H9 (cell line): ENCODE measurements at regions not wholly inside any gene's neighbourhood (a gene's known extent, or its start where the extent isn't known, plus 50 kb on each side); places are given as distances from the start of the nearest gene placed in this dataset.

Source experiments
- DNase-seq: peaks from one replicate; pipeline ENCODE4 v3.0.0-alpha.2; 2017
- H2AFZ ChIP-seq: one replicate; pipeline ENCODE4 v1.6.1; 2013; ENCODE audit warnings: mild to moderate bottlenecking, low read length, control low read depth, moderate library complexity
- H2AK5ac ChIP-seq: 2 replicates; pipeline ENCODE4 v1.6.1; 2013; ENCODE audit warnings: low read length, control low read depth, mixed read lengths; ENCODE audit not compliant: insufficient read length
- H2BK120ac ChIP-seq: one replicate; pipeline ENCODE4 v1.6.1; 2013; ENCODE audit warnings: low read depth, mild to moderate bottlenecking, low read length, control low read depth, inconsistent platforms; ENCODE audit not compliant: poor library complexity, severe bottlenecking
- H2BK12ac ChIP-seq: 2 replicates; pipeline ENCODE4 v1.6.1; 2013; ENCODE audit warnings: low read length, control low read depth, mixed read lengths, low read depth; ENCODE audit not compliant: insufficient read length
- H2BK15ac ChIP-seq: 2 replicates; pipeline ENCODE4 v1.6.1; 2013; ENCODE audit warnings: low read depth, low read length, control low read depth
- H2BK20ac ChIP-seq: one replicate; pipeline ENCODE4 v1.6.1; 2013; ENCODE audit warnings: low read depth, mild to moderate bottlenecking, low read length, control low read depth, inconsistent platforms; ENCODE audit not compliant: poor library complexity, severe bottlenecking
- H2BK5ac ChIP-seq: 2 replicates; pipeline ENCODE4 v1.6.1; 2013; ENCODE audit warnings: low read length, control low read depth, mixed read lengths; ENCODE audit not compliant: insufficient read length
- H3K14ac ChIP-seq: 2 replicates; pipeline ENCODE4 v1.6.1; 2013; ENCODE audit warnings: low read length, control low read depth; ENCODE audit not compliant: insufficient read depth
- H3K18ac ChIP-seq: 2 replicates; pipeline ENCODE4 v1.6.1; 2013; ENCODE audit warnings: low read depth, mild to moderate bottlenecking, mixed read lengths, low read length, control low read depth; ENCODE audit not compliant: insufficient read length
- H3K23ac ChIP-seq: 2 replicates; pipeline ENCODE4 v1.6.1; 2013; ENCODE audit warnings: low read length, control low read depth, mixed read lengths, low read depth; ENCODE audit not compliant: insufficient read length
- H3K23me2 ChIP-seq: 2 replicates; pipeline ENCODE4 v1.6.1; 2013; ENCODE audit warnings: low read depth, mild to moderate bottlenecking, mixed read lengths, low read length, control low read depth; ENCODE audit not compliant: insufficient read length, poor library complexity, severe bottlenecking
- H3K27ac ChIP-seq: 2 replicates; pipeline ENCODE4 v1.5.1; 2013; ENCODE audit warnings: low read length, control low read depth, mixed read lengths, low read depth; ENCODE audit not compliant: insufficient read length
- H3K27me3 ChIP-seq: 2 replicates; pipeline ENCODE4 v1.6.1; 2013; ENCODE audit warnings: low read length, control low read depth, inconsistent platforms; ENCODE audit not compliant: insufficient read depth
- H3K4ac ChIP-seq: 2 replicates; pipeline ENCODE4 v1.6.1; 2013; ENCODE audit warnings: low read depth, mild to moderate bottlenecking, control low read depth, inconsistent platforms, low read length, moderate library complexity
- H3K4me1 ChIP-seq: 2 replicates; pipeline ENCODE4 v1.6.1; 2013; ENCODE audit warnings: low read length, control low read depth, inconsistent platforms; ENCODE audit not compliant: insufficient read depth
- H3K4me2 ChIP-seq: 2 replicates; pipeline ENCODE4 v1.6.1; 2013; ENCODE audit warnings: low read length, control low read depth, mixed read lengths; ENCODE audit not compliant: insufficient read length, insufficient read depth
- H3K56ac ChIP-seq: 2 replicates; pipeline ENCODE4 v1.6.1; 2013; ENCODE audit warnings: low read depth, mild to moderate bottlenecking, mixed read lengths, low read length, control low read depth; ENCODE audit not compliant: insufficient read length
- H3K79me1 ChIP-seq: 2 replicates; pipeline ENCODE4 v1.6.1; 2013; ENCODE audit warnings: low read depth, mild to moderate bottlenecking, moderate library complexity, low read length, control low read depth, inconsistent platforms; ENCODE audit not compliant: insufficient read depth, poor library complexity, severe bottlenecking
- H3K79me2 ChIP-seq: 2 replicates; pipeline ENCODE4 v1.6.1; 2013; ENCODE audit warnings: low read length, control low read depth, inconsistent platforms; ENCODE audit not compliant: insufficient read depth
- H3K9ac ChIP-seq: 2 replicates; pipeline ENCODE4 v1.6.1; 2013; ENCODE audit warnings: low read length, control low read depth, mixed read lengths; ENCODE audit not compliant: insufficient read length; ENCODE audit errors: extremely low read depth
- H3K9me3 ChIP-seq: one replicate; pipeline ENCODE4 v1.6.1; 2013; ENCODE audit warnings: low read depth, low read length, inconsistent platforms; ENCODE audit not compliant: control insufficient read depth
- H3T11ph ChIP-seq: one replicate; pipeline ENCODE4 v1.6.1; 2013; ENCODE audit warnings: mild to moderate bottlenecking, low read length, control low read depth, inconsistent platforms
- H4K20me1 ChIP-seq: one replicate; pipeline ENCODE4 v1.6.1; 2013; ENCODE audit not compliant: control insufficient read depth, insufficient read length, insufficient read depth
- H4K5ac ChIP-seq: 2 replicates; pipeline ENCODE4 v1.6.1; 2013; ENCODE audit warnings: low read depth, mild to moderate bottlenecking, mixed read lengths, low read length, control low read depth; ENCODE audit not compliant: insufficient read length
- H4K8ac ChIP-seq: replicated peaks from 2 replicates; pipeline ENCODE4 v1.6.1; 2013; ENCODE audit warnings: low read length, control low read depth, mixed read lengths, low read depth; ENCODE audit not compliant: insufficient read length
- H4K91ac ChIP-seq: 2 replicates; pipeline ENCODE4 v1.6.1; 2013; ENCODE audit warnings: low read depth, mild to moderate bottlenecking, moderate library complexity, mixed read lengths, low read length, control low read depth; ENCODE audit not compliant: insufficient read length
- H3K27ac Mint-ChIP-seq, 3 experiments: 2 replicates in 2 of 3; 3 replicates in 1 of 3; pipeline ENCODE4 v1.8.0; 2020 to 2021; ENCODE audit warnings: mixed read lengths in 3 of 3, mild to moderate bottlenecking in 1 of 3, moderate library complexity in 1 of 3
- H3K27me3 Mint-ChIP-seq: 2 replicates; pipeline ENCODE4 v1.8.0; 2021; ENCODE audit warnings: low read depth, mild to moderate bottlenecking, moderate library complexity, mixed read lengths
- H3K36me3 Mint-ChIP-seq, 3 experiments: 2 replicates in 2 of 3; 3 replicates in 1 of 3; pipeline ENCODE4 v1.8.0; 2020 to 2021; ENCODE audit warnings: low read depth in 3 of 3, mixed read lengths in 3 of 3; ENCODE audit not compliant: insufficient read depth in 1 of 3
- H3K4me1 Mint-ChIP-seq, 2 experiments: 2 replicates each; pipeline ENCODE4 v1.8.0; 2020; ENCODE audit warnings: mixed read lengths in 2 of 2
- H3K4me3 Mint-ChIP-seq, 2 experiments: 2 replicates in 1 of 2; 3 replicates in 1 of 2; pipeline ENCODE4 v1.8.0; 2020 to 2021; ENCODE audit warnings: mild to moderate bottlenecking in 2 of 2, mixed read lengths in 2 of 2, moderate library complexity in 1 of 2
- H3K9me3 Mint-ChIP-seq, 2 experiments: 2 replicates in 1 of 2; 3 replicates in 1 of 2; pipeline ENCODE4 v1.8.0; 2020; ENCODE audit warnings: mild to moderate bottlenecking in 2 of 2, mixed read lengths in 2 of 2, moderate library complexity in 1 of 2
- WGBS: extraction: QIAGEN DNeasy Blood & Tissue Kit; methylation state at CpG from one replicate; pipeline ENCODE4 v1.1.7; 2013; ENCODE audit warnings: missing lambda C conversion rate, low lambda C conversion rate, mixed read lengths; ENCODE audit not compliant: insufficient read length; ENCODE audit errors: extremely low coverage; 5-methylcytosine and 5-hydroxymethylcytosine counted together
- TF ChIP-seq, protein P1 (sequence below): fragments of 200-600 bp; sonication (generic); conservative IDR thresholded peaks from 3 replicates; pipeline ENCODE4 v1.8.0; 2021; ENCODE audit warnings: antibody characterized with exemption, mild to moderate bottlenecking

DNA sequence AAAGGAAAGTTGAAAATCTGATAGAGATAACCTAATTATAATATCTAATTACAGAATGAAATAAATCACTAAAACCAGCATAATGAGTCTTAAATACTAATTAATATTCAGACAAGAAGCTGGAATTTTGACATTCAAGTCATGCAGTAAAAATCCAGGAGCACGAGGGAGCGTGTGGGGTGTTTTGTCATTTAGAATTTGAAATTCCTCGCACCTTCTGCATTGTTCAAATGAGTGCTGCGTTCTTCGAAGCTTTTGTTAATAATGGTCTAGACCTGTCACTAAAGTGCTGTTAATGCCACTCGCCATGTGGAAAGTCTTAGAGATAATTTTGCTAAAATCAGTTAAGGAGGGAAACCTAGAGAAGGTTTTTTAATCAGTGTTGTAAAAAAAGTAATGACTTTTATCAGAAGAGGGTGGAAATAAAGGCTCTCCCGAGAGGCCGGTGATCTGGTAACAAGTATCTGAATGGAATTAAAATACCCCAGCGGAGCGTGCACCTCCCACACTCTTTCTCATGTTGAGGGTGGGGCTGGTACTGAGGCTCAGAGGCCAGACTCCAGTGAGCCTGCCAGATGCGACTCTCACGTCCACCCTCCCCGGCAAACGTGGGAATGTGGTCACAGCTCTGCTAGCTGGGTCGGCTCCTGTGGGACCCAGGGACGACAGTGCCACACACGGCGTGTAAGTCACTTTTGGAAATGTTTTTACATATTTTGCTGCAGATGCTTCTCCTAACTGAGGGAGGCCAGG, 69.4 kb upstream of the MYT1L start:
- Mint-ChIP-seq H3K4me3 (no peak overlapping the region), H3K27me3 (no peaks in the 10 kb centered on the region; the same call in 1 of the 2 replicates), H3K27ac (no peak overlapping the region), H3K36me3 (peaks cover 0 to 2% (median 0%) of the 10 kb centered on the region in 3 experiments; a peak in 1 of 7 replicates), H3K9me3 (peaks cover 2 to 7% of the 10 kb centered on the region in 2 experiments; a peak in 4 of 5 replicates), H3K4me1 (peaks cover 6 to 8% of the 10 kb centered on the region in 2 experiments)
- Histone ChIP-seq H3K4me2 (no peak overlapping the region), H3K9me3 (no peaks in the 10 kb centered on the region), H3K23me2 (no peaks in the 10 kb centered on the region), H3K18ac (no peak overlapping the region), H2BK20ac (no peak overlapping the region), H4K91ac (no peak overlapping the region), H3K23ac (no peak overlapping the region), H2BK12ac (no peak overlapping the region), H3K27me3 (no peaks in the 10 kb centered on the region), H3K79me2 (no peaks in the 10 kb centered on the region), H3T11ph (no peak overlapping the region), H2BK120ac (no peak overlapping the region), H3K4ac (no peak overlapping the region), H3K56ac (no peak overlapping the region), H2AK5ac (no peak overlapping the region), H2BK5ac (no peak overlapping the region), H2BK15ac (no peak overlapping the region), H3K79me1 (no peaks in the 10 kb centered on the region), H3K27ac (no peak overlapping the region), H2AFZ (no peak overlapping the region), H3K9ac (no peak overlapping the region), H3K4me1 (no peaks in the 10 kb centered on the region), H4K20me1 (no peaks in the 10 kb centered on the region), H4K5ac (no peak overlapping the region), H4K8ac (no peak overlapping the region), H3K14ac (no peak overlapping the region)
- no peak for DNase-seq
- TF ChIP-seq, protein P1, sequence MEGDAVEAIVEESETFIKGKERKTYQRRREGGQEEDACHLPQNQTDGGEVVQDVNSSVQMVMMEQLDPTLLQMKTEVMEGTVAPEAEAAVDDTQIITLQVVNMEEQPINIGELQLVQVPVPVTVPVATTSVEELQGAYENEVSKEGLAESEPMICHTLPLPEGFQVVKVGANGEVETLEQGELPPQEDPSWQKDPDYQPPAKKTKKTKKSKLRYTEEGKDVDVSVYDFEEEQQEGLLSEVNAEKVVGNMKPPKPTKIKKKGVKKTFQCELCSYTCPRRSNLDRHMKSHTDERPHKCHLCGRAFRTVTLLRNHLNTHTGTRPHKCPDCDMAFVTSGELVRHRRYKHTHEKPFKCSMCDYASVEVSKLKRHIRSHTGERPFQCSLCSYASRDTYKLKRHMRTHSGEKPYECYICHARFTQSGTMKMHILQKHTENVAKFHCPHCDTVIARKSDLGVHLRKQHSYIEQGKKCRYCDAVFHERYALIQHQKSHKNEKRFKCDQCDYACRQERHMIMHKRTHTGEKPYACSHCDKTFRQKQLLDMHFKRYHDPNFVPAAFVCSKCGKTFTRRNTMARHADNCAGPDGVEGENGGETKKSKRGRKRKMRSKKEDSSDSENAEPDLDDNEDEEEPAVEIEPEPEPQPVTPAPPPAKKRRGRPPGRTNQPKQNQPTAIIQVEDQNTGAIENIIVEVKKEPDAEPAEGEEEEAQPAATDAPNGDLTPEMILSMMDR: no peak
- no CpG with 5 or more reads among the region's 18 CpGs for WGBS
